Effector CD8-positive, alpha-beta T cell (primary cell): ENCODE measurements at regions not wholly inside any gene's neighbourhood (a gene's known extent, or its start where the extent isn't known, plus 50 kb on each side); places are given as distances from the start of the nearest gene placed in this dataset.

Experiments
- DNase-seq: peaks from one replicate; lab custom pipeline; 2025; lab: John Stamatoyannopoulos, UW

DNA sequence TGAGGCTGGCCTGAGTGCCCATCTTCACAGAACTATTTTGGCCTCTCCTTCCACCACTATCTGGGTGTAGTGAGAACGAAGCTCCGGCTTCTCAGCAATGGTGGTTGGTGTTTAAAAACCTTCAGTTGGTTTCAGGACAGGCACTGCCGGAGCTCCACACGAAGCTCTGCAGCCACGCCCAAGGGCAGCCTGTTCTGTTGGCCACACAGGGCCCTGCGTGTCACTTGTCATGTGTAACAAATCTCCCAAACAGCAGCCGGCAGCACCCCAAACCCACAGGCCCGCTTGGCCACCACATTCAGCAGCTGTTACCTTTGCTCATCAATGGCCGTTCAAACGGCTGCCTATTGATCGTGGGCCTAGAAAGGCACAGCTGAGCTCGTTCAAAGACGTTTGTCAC, 97.5 kb downstream of the ERMARD start:
- no peak for DNase-seq

DNA sequence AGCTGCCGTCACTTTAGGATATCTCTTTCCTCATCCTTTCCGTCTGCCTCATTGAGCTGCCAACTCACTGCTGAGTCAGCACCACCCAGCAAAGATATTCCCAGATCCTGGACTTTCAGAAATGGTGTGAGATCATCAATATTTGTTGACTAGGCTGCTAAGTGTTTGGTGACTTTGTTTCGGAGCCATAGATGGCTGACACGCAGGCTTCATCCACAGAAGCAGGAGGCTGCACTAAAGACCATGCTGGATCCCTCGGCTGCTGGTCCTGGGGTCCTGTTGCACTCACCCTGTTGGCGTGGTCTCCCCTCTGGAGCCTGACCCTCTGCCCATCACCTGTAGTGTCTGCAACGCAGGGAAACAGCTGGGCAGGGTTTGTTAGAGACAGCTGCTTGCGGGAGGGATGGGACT, 96.5 kb downstream of the ERMARD start:
- no peak for DNase-seq

DNA sequence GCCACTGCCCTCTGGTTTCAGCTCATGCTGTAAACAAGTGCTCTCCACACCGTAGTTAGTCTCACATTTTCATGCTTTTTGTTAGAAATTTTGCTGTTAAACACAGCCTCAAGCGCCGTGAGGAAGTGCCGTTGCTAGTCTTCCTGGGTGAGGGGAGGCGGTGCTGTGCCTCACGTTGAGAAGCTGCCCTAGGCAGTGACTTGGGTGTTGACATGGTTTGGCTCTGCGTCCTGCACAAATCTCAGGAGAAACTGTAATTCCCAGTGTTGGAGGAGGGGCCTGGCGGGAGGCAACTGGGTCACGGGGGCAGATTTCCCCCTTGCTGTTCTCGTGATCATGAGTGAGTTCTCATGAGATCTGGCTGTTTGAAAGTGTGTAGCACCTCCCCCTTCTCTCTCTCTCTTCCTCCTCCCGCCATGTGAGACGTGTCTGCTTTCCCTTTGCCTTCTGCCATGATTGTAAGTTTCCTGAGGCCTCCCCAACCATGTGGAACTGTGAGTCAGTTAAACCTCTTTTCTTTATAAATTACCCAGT, 95.8 kb downstream of the ERMARD start:
- DNase-seq: no peak

DNA sequence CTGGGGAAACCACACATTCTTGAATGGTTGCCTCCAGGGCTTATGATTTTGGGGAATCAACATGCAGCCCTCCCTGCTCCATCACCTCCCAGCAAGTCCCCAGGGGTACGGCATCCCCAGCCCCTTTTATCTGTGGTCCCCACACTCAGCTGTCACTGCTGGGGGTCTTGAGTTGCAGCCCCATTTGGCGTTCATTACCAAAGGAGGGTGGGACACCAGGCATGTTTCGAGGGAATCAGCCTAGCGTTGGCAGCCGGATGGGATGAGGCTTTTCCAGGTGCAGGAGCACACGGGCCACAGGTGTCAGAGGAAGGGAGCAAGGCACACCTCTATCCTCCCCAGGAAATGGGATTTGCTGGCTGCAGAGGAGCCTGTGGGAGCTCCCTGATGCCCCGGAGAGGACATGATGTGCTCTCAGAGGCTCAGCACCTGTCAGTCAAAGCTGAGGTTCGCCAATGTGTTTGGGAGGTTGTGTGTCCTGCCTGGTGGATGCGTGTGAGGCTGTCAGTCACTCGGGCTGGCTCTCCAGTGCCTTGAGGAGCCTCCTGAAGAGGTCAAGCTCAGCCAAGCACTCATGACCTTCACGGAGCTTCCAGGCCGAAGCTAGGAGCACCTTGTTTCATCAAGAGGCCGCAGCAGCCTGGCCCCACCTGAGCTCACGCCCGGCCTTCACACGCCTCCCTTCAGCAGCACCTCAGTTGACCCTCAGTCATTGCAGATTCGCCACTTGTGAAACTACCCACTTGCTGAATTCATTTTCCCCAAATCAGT, 95.0 kb downstream of the ERMARD start:
- DNase-seq: no peak

DNA sequence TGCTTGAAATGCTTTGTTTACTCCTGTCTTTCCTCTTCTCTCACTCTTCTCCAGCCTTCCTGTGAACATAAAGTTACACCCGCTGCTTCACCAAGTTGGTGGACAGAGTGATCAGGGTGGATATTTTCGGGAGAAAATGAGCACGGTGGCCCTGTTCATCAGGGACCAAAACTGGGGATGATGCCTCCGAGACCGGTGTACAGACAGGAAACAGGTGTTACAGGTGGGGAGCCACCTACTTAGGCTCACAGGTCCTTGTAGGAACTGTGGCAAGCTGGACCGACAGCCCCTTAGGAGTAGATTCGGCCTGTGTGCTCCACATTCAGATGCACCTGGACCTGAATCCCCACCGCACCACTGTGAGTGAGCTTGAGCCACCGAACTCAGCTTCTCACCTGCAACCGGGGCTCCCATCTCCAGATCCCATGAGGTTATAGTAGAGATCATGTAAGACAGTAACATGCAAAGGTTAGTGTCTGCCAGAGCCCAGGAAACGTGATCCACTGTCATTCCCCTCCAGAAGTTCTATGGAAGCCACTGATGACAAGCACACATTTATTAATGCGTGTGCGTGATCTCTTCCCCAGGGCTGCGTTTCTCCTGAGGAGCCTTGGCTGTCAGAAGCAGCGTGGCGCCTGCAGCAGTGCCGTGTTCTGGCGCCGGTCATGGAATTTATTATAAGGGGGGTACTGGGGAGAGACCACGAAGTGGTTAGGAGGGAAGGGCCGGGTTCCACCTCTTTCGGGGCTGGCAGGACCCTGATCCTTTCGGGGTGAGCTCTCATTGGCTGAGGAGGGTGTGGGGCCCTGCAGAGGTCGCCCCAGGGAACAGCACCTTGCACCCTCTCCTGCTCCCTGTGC, 94.2 kb downstream of the ERMARD start:
- no peak for DNase-seq

DNA sequence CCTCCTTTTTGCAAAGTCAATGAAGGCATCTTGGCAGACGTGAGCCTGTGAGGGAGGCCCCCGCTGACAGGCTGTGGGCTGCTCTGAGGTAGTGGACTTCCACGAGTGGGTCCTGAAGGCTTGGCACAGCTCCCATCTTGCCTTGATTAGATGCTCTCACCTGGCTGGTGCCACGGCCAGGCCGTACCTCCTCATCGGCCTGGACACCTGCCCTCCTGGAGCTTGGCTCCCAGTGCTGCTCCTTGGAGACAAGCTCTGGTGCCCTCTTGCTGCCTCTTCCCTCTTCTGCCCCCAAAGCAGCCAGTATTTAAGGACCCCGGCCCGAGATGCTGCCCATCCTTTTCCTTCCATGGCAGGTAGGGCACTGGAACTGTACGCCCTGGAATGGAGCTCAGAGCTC, 93.5 kb downstream of the ERMARD start:
- no peak for DNase-seq

DNA sequence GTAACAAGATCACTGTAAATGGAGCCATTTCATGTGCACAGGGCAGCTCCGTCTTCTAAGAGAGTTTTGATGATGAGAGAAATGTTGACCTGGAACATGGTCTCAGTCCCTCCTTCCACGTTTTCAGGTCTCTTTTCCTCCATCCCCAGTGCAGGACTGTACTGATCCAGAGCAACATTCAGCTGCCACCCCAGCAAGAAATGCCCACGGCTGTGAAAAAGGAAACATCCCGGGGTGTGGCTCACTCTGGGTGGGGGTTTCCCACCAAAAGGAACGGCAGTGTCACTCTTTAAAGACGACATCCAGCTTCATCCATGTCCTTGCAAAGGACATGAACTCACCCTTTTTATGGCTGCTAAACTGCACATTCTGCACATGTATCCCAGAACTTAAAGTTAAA, 92.6 kb downstream of the ERMARD start:
- DNase-seq: no peak

DNA sequence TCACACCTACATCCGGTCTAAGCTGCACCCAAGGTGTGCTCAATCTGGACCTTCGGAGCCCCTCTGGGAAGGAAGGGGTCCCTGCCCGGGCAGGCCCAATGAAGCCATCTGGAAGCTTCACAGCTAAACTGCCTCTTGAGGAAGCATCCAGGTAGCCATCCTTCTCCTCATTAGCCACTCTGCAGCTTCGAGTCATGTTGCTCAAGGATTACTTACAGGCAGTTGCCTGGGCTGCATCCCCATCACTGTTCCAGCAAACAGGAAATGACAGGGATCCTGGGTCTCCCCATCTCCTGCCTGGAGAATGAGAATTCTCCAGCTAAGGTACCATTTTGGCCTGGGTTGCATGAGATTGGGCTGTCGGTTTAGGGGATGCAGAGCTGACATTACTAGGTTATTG, 91.7 kb downstream of the ERMARD start:
- no peak for DNase-seq

DNA sequence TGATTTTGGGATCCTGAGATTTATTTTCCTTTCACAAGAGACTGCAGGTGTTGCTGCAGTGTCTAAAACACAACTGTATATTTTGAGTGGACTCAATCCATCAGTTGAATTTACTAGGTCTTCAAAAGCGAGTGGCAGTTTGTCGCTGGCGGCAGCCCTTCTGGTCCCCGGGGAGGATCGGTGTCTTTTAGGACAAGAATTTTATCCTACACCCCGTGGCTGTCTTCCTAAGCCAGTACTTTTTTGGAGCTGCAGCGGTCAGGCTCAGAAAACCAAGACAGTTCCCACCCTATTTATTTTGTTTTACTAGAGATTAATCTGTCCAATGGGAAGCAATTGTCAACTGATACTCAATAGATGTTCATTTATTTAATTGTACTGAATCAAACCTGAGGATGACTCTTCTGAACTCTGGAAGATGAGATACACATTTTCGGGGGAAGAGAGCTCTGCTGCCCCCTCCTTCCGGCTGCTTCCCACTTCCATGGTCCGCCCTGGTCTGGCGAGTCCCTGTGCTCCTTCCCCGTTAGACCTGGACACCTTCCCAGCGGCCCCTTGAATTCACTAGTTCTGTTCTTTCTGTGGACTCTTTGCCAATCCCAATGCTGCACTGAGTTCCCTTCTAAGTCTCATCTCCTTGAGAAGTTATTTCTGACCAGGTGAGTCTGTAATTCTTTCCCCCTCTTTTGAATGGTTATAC, 90.6 kb downstream of the ERMARD start:
- DNase-seq: no peak

DNA sequence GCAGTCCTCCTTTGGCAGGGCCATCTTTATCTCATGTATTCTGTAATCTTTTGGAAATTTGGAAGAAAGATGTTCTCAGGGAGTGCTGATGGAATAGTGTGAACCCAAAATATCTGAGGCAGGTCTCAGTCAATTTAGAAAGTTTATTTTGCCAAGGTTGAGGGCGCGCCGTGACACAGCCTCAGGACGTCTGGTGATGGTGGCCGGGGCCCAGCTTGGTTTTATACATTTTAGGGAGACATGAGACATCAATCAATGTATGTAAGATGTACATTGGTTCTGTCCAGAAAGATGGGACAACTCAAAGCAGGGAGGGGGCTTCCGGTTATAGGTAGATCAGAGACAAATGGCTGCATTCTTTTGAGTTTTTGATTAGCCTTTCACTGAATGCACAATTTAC, 89.8 kb downstream of the ERMARD start:
- DNase-seq: no peak

DNA sequence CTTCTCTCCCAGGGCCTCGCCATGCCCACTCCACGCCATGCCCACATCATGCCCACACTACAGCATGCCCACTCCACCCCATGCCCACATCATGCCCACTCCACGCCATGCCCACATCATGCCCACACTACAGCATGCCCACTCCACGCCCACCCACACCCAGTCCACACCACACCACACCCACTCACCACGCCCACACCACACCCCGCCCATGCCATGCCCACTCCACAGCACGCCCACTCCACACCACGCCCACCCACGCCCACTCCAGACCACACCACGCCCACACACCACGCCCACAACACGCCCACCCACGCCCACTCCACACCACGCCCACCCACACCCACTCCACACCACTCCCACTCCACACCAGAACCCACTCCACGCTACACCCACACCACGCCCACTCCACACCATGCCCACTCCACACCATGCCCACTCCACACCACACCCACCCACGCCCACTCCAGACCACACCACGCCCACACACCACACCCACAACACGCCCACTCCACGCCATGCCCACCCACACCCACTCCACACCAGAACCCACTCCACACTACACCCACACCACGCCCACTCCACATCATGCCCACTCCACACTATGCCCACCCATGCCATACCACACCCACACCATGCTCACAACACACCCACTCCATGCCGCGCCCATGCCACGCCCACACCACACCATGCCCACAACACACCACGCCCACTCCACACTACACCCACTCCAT, 88.6 kb downstream of the ERMARD start:
- DNase-seq: no peak

DNA sequence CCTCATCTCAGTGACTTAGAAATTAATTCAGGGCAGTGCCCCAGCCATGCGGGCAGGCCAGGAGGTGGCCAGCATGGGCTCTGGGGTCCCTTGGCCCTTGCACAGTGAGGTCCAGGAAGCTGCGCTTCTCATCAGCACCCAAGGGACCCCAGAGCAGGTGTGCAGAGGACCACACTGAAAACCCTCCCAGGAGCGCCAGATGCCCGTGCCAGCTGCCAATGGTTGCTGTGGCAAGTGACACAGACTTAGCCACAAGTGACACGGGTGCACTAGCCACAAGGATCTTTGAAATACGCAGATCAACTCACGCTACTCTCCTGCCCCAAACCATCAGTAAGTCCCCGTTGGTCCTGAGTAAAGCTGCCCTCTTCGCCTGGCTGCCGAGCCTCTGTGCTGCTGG, 88.1 kb downstream of the ERMARD start:
- DNase-seq: no peak

DNA sequence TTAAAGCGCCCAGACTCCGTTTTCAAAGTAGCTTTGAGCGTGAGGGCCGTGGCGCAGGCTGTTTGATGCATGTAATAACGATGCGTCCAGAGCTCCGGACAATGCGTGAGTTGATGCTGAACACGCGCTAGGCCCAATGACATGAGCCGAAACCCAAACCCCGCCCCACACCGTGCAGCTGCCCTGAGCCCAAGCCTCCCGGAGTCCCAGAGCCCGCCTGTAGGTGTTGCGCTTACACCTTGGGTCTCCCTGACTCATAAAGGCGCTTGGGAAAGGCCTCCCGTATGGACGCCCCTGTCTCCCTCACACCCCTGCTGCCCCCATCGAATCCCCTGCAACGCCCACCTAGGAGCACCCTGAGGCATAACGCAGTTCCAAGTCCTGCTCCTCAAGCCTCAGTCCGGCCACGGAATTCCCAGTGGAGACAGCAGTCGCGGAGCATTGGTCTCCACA, 87.6 kb downstream of the ERMARD start:
- DNase-seq: no peak

DNA sequence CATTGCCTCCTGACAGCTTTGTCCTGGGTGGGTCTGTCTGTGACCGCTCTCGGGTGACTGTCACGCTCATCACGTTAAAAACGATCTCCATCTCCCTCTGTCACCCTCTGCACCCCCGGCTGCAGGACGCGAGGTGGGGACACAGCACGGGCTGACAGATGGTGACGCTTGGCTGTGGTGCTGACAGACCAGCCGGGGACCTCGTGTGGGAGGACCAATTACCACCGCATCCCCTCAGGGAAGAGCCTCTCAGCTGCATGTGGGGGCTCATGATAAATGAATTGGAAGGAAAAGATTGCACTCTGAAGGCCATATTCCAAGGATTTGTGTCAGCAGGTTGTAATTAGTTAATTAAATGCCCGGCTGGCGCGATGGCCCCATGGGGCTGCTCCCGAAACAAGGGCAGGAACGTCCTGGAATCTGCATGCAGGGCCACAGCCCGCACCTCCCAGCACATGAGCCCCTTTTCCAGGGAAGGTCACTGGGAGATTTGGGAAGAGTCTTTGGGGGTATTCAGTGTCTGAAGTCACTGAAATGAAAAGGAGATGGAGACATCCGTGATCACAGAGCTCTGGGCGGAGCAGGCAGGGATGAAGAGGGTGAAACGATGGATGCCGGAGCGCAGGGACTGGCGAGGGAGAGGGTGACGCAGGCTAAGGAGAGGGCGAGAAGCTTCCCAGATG, 87.1 kb downstream of the ERMARD start:
- DNase-seq: no peak

DNA sequence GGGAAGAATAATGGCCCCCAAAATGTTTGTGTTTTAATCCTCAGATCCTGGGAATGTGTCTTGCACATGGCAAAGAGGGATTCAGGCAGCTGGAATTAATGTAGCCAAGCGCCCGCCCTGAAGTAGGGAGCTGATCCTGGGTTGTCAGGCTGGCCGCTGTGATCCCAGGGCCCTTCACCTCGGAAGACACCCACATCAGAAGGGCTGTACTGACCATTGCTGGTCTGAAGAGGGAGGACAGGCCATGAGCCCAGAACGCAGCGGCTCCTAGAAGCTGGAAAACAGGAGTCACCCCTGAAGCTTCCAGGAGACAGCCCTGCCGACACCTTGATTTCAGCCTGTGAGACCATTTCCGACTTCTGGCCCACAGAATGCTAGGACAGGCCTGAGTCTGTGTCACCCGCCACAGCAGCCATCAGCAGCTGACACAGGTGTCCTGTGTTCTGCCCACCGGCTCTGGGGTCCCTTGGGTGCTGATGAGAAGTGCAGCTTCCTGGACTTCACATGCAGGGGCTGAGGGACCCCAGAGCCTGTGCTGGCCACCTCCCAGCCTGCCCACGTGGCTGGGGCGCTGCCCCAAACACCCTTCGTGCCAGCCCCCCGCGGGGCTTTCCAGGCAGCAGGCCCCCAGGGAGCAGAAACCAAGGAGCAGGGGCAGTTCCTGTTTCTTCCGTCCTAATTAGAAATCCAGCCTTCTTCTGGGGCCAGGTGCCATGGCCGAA, 86.3 kb downstream of the ERMARD start:
- DNase-seq: no peak

DNA sequence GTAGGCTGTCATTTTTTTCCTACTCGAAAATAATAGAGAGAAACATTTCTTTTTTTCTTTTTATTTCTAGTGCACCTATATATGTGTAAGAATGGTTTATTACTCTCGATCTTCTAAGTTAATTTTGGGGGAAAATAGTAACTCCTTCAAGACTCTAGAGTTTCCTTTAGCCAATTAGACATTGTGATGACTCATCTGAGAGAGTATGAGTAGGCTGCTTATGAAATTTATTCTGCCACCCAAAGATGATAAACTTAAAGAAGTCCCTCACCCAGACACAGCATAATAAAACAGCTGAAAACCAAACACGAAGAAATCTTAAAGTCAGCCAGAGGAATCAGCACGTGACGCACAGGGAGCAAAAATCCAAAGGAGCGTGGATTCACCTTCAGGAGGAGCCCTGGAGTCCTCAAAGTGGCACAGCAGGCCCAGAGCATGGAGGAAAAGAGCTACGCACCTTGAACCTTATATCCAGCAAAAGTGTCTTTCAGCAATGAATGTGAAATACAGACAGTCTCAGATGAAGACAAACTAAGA, 81.9 kb downstream of the ERMARD start:
- DNase-seq: no peak

DNA sequence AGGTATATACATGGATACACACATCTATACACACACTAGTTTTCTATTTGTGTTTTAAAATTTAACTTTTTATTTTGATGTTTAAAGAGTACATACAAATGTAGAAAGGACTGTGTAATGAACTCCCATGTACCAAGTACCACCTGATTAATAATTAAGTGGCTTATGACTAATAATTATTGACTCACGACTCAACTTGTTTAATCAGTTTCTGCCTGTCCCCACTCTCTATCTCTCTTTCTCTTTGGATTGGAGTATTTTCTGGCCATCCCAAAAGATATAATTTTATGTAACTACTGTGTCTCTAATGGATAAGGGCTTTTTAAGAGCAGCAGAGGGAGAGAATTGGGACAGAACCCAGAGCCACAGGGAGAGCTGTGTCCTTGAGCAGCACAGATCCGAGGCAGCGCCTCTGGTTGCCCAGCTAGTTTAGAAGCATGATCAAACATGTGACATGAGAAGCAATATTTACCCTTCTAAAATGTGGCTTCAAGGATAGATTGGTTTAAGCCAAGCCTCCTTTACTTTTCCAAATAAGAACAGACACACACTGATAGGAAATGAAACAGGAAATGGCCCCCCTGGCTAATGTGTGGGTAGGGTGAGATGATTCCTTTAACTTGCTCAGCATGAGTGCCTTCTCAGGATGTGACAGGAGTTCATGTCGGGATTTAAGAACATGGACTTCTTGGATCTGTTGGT, 81.0 kb downstream of the ERMARD start:
- no peak for DNase-seq

DNA sequence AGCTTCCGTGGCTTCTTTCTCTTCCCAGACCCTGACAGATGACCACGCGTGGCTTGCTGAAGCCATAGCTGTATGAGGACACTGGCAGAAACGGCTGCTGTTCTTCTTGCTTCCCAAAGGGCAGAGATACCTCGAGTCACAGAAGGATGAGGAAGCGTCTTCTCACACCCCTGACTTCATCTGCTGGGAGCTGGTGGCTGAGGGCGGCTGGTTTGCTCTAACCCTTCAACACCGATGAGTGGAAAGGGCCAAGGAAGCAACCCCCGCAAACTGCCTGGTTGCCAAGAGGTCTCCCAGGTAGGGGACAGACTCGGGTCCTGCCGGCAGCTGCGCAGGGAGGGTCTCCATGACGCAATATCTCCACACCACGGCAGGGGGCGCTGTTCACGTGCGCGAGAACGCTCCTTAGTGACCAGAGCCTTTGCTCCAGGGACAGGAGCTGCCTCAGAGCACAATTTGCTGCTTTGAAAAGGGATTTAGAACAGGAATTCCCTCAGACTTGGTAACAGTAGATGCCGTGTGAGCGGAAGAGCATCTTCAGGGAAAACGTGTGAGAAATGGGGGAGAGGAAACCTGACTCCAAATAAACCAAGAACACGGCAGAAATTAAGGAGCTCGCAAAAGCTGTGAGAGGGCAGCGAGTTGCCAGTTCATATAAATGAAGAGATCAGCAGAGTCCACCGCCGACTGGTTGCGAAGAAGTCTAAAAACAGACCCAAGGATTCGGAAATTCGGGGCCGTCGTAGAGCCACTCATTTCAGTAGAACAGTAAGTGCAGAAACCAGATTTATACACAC, 80.2 kb downstream of the ERMARD start:
- peak; percentile 53 for DNase-seq
